ENCODE measurements at regions not wholly inside any gene's neighbourhood (a gene's known extent, or its start where the extent isn't known, plus 50 kb on each side); places are given as distances from the start of the nearest gene placed in this dataset.

DNA sequence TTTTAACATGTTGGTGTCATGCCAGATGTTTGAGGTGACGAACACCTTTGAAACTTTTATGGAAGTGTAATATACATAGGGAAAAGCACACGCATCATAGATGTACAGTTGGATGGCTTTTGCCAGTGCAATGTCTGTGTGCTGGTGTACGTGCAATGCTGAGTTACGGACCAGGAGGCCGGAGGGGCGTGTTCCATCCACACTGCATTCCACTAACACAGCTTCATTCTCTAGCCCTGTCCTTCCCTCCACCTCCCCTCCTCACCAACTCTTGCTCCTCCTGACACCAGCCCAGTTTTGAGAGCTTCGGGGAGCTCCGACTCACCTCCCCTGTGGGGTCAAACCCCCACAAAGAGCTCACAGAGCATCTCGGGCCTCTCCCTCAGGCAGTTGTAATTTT, 358.8 kb downstream of the C16orf95 start:
- intact Hi-C loops (cut with DNase I, micrococcal nuclease), result no loop called here
- no peak overlapping the region for H3K4me3 ChIP-seq
- H3K4me1 ChIP-seq (ENCODE audit: low read depth), result no peaks in the 10 kb centered on the region
- ATAC-seq (no peak), DNase-seq (no peak)
- H3K36me3 ChIP-seq (ENCODE audit: low read depth), result no peaks in the 10 kb centered on the region
- no peaks in the 10 kb centered on the region for H3K9me3 ChIP-seq
- TF ChIP-seq, protein P1, sequence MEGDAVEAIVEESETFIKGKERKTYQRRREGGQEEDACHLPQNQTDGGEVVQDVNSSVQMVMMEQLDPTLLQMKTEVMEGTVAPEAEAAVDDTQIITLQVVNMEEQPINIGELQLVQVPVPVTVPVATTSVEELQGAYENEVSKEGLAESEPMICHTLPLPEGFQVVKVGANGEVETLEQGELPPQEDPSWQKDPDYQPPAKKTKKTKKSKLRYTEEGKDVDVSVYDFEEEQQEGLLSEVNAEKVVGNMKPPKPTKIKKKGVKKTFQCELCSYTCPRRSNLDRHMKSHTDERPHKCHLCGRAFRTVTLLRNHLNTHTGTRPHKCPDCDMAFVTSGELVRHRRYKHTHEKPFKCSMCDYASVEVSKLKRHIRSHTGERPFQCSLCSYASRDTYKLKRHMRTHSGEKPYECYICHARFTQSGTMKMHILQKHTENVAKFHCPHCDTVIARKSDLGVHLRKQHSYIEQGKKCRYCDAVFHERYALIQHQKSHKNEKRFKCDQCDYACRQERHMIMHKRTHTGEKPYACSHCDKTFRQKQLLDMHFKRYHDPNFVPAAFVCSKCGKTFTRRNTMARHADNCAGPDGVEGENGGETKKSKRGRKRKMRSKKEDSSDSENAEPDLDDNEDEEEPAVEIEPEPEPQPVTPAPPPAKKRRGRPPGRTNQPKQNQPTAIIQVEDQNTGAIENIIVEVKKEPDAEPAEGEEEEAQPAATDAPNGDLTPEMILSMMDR (IDR thresholded peaks at IDR 0.05), result no peak

- Histone ChIP-seq H3K9me3 (no peaks in the 10 kb centered on the region), H3K4me3 (no peak overlapping the region), H3K36me3 (ENCODE audit: low read depth) (no peaks in the 10 kb centered on the region), H3K4me1 (ENCODE audit: low read depth) (no peaks in the 10 kb centered on the region)
- intact Hi-C loops (cut with DNase I, micrococcal nuclease), result no loop called here
- ATAC-seq (no peak), DNase-seq (no peak)
- TF ChIP-seq, protein P1 (IDR thresholded peaks at IDR 0.05), result no peak
These were observed 358.0 kb downstream of the C16orf95 start for GRCh38 chr16:86959091-86959651.

GRCh38 chr16:86959729-86960128, 357.5 kb downstream of the C16orf95 start:
- intact Hi-C loops (cut with DNase I, micrococcal nuclease), result no loop called here
- no peaks in the 10 kb centered on the region for H3K36me3 ChIP-seq (ENCODE audit: low read depth)
- TF ChIP-seq, protein P1 (IDR thresholded peaks at IDR 0.05), result no peak
- no peak for ATAC-seq
- DNase-seq, result no peak
- no peaks in the 10 kb centered on the region for H3K9me3 ChIP-seq
- no peaks in the 10 kb centered on the region for H3K4me1 ChIP-seq (ENCODE audit: low read depth)
- no peak overlapping the region for H3K4me3 ChIP-seq

GRCh38 chr16:86960266-86960665, 356.9 kb downstream of the C16orf95 start:
- TF ChIP-seq, protein P1 (IDR thresholded peaks at IDR 0.05), result no peak
- H3K4me1 ChIP-seq (ENCODE audit: low read depth), result no peaks in the 10 kb centered on the region

GRCh38 chr16:86961171-86961601, 356.0 kb downstream of the C16orf95 start:
- intact Hi-C loops (cut with DNase I, micrococcal nuclease), result no loop called here
- H3K4me3 ChIP-seq, result no peak overlapping the region
- ATAC-seq, result no peak
- no peaks in the 10 kb centered on the region for H3K4me1 ChIP-seq (ENCODE audit: low read depth)
- DNase-seq, result no peak
- H3K36me3 ChIP-seq (ENCODE audit: low read depth), result no peaks in the 10 kb centered on the region
- no peaks in the 10 kb centered on the region for H3K9me3 ChIP-seq
- TF ChIP-seq, protein P1 (IDR thresholded peaks at IDR 0.05), result no peak

More at GRCh38 chr16:86960266-86960665, 356.9 kb downstream of the C16orf95 start:
- H3K9me3 ChIP-seq, result no peaks in the 10 kb centered on the region
- no peak for DNase-seq
- ATAC-seq, result no peak
- no peaks in the 10 kb centered on the region for H3K36me3 ChIP-seq (ENCODE audit: low read depth)
- H3K4me3 ChIP-seq, result no peak overlapping the region
- intact Hi-C loops (cut with DNase I, micrococcal nuclease), result no loop called here

DNA sequence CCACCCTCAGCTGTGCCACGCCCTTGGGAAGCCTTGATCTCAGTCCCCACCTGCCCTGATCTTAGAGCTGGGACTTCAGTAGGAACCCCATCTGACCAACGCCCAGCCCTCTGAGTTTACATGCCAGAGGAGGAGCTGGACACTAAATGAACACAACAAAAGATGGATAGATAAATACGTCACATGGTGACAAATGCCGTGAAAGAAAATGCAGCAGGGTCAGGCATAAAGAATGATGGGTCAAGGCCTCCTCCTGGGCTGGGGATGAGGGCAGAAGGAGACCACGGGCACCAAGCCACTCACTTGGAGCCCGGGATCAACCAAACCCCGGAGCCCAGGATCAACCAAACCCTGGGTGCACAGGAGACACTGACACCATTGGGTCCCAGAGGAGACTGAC, 354.9 kb downstream of the C16orf95 start:
- TF ChIP-seq, protein P1 (IDR thresholded peaks at IDR 0.05), result no peak
- DNase-seq (no peak), ATAC-seq (no peak)
- intact Hi-C loops (cut with DNase I, micrococcal nuclease), result no loop called here
- no peak overlapping the region for H3K4me3 ChIP-seq
- H3K36me3 ChIP-seq (ENCODE audit: low read depth), result no peaks in the 10 kb centered on the region
- H3K9me3 ChIP-seq, result no peaks in the 10 kb centered on the region
- no peaks in the 10 kb centered on the region for H3K4me1 ChIP-seq (ENCODE audit: low read depth)

All from mucosa of descending colon (tissue), 3 donors.